GM12873 (cell line): ENCODE measurements at regions not wholly inside any gene's neighbourhood (a gene's known extent, or its start where the extent isn't known, plus 50 kb on each side); places are given as distances from the start of the nearest gene placed in this dataset.

Source experiments
- CTCF ChIP-seq: IDR thresholded peaks from 2 replicates; pipeline ENCODE4 v1.5.1; 2012; ENCODE audit warnings: low read depth, mild to moderate bottlenecking, moderate library complexity, low read length, control low read depth; ENCODE audit not compliant: insufficient read depth; ENCODE audit errors: missing control alignments

GRCh38 chr2:138255670-138256069 lies 245.9 kb upstream of the SPOPL start:
- TF ChIP-seq CTCF, result no peak

- TF ChIP-seq CTCF, result no peak
These were observed 234.2 kb upstream of the SPOPL start for GRCh38 chr2:138267161-138267901.

- TF ChIP-seq CTCF, result no peak
These were observed 233.7 kb upstream of the SPOPL start for GRCh38 chr2:138267902-138268254.

- TF ChIP-seq CTCF, result no peak
These were observed 231.8 kb upstream of the SPOPL start for GRCh38 chr2:138269765-138270164.

- TF ChIP-seq CTCF, result no peak
These were observed 230.1 kb upstream of the SPOPL start for GRCh38 chr2:138271467-138271866.

GRCh38 chr2:138272524-138273195 lies 228.9 kb upstream of the SPOPL start:
- no peak for TF ChIP-seq CTCF

- TF ChIP-seq CTCF, result no peak
These were observed 226.9 kb upstream of the SPOPL start for GRCh38 chr2:138274421-138275291.
